ENCODE measurements at regions not wholly inside any gene's neighbourhood (a gene's known extent, or its start where the extent isn't known, plus 50 kb on each side); places are given as distances from the start of the nearest gene placed in this dataset.

DNA sequence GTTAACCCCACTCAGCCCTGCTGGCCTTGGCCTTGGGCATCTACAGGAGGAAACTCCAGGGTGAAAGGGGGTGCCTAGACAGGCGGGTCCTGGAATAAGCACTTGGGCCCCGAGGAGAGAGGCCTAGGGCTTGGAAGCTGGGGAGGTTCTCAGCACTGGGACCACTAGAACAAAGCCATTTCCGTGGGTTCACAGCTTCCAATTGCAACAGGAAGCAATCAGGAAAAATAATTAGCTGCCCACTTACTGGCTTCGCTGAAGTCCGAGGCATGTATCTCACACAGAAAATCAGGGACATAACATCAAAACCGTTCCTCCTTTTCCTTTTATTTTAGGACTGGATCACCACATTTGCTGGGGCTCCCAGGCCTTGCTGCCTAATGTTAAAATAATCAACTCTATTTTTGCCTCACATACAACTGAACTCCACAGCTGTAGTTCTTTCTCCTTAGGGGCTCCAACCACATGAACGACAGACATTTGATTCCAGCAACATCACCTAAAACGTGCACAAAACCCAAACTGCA, 161.1 kb upstream of the GRK3 start:
- TF ChIP-seq POLR2A (IDR thresholded peaks at IDR 0.05; ENCODE audit: low read depth, low read length) (no peak), POLR2AphosphoS5 (IDR thresholded peaks at IDR 0.05; ENCODE audit: low read depth, low read length) (no peak)
